ENCODE measurements at regions not wholly inside any gene's neighbourhood (a gene's known extent, or its start where the extent isn't known, plus 50 kb on each side); places are given as distances from the start of the nearest gene placed in this dataset.
"Not testable (repeated sequence)": the region's sequence is repeated elsewhere in the genome, so short reads cannot be mapped to it uniquely, and the experiment has no call there.

GRCh38 chr1:55445416-55445815 is 230.3 kb upstream of the USP24 start:
- no peak for DNase-seq (ENCODE audit: low read depth)

- DNase-seq (ENCODE audit: low read depth), result no peak
These were observed 229.5 kb upstream of the USP24 start for GRCh38 chr1:55444667-55445066.

- no peak for DNase-seq (ENCODE audit: low read depth)
These were observed 228.2 kb upstream of the USP24 start for GRCh38 chr1:55443175-55443915.

GRCh38 chr1:55441489-55441888 is 226.3 kb upstream of the USP24 start:
- DNase-seq (ENCODE audit: low read depth), result no peak

GRCh38 chr1:55437692-55438091 is 222.5 kb upstream of the USP24 start:
- no peak for DNase-seq (ENCODE audit: low read depth)

GRCh38 chr1:55430720-55431119 is 215.6 kb upstream of the USP24 start:
- DNase-seq (ENCODE audit: low read depth), result not testable (repeated sequence)

GRCh38 chr1:55430206-55430605 is 215.0 kb upstream of the USP24 start:
- not testable (repeated sequence) for DNase-seq (ENCODE audit: low read depth)

GRCh38 chr1:55428944-55429931 is 214.1 kb upstream of the USP24 start:
- DNase-seq (ENCODE audit: low read depth), result no peak

- DNase-seq (ENCODE audit: low read depth), result no peak
These were observed 213.1 kb upstream of the USP24 start for GRCh38 chr1:55428231-55428630.

GRCh38 chr1:55427606-55428005 is 212.4 kb upstream of the USP24 start:
- no peak for DNase-seq (ENCODE audit: low read depth)

GRCh38 chr1:55426619-55427018 is 211.5 kb upstream of the USP24 start:
- DNase-seq (ENCODE audit: low read depth), result no peak

- no peak for DNase-seq (ENCODE audit: low read depth)
These were observed 211.0 kb upstream of the USP24 start for GRCh38 chr1:55426156-55426555.

- DNase-seq (ENCODE audit: low read depth), result no peak
These were observed 210.3 kb upstream of the USP24 start for GRCh38 chr1:55425310-55425930.

GRCh38 chr1:55423376-55423775 is 208.2 kb upstream of the USP24 start:
- DNase-seq (ENCODE audit: low read depth), result no peak

GRCh38 chr1:55420929-55421716 is 206.0 kb upstream of the USP24 start:
- no peak for DNase-seq (ENCODE audit: low read depth)

- no peak for DNase-seq (ENCODE audit: low read depth)
These were observed 204.9 kb upstream of the USP24 start for GRCh38 chr1:55420026-55420425.

- no peak for DNase-seq (ENCODE audit: low read depth)
These were observed 203.2 kb upstream of the USP24 start for GRCh38 chr1:55418208-55419000.

- no peak for DNase-seq (ENCODE audit: low read depth)
These were observed 201.1 kb upstream of the USP24 start for GRCh38 chr1:55416164-55416842.

GRCh38 chr1:55413286-55413685 is 198.1 kb upstream of the USP24 start:
- no peak for DNase-seq (ENCODE audit: low read depth)

- no peak for DNase-seq (ENCODE audit: low read depth)
These were observed 196.9 kb upstream of the USP24 start for GRCh38 chr1:55412060-55412459.
